H1 (cell line): ENCODE measurements at regions not wholly inside any gene's neighbourhood (a gene's known extent, or its start where the extent isn't known, plus 50 kb on each side); places are given as distances from the start of the nearest gene placed in this dataset.
"Not testable (repeated sequence)": the region's sequence is repeated elsewhere in the genome, so short reads cannot be mapped to it uniquely, and the experiment has no call there.

ENCODE experiments used
- CTCF ChIA-PET: fragments of 300-600 bp; sonication (Branson Sonifier 250); formaldehyde crosslinking; loops from one replicate; lab custom pipeline; 2021; ENCODE audit not compliant: partially characterized antibody; lab: Charles Lee
- POLR2A ChIA-PET: fragments of 300-600 bp; sonication (Branson Sonifier 250); formaldehyde crosslinking; loops from one replicate; lab custom pipeline; 2021; ENCODE audit warnings: inconsistent platforms; ENCODE audit not compliant: partially characterized antibody; lab: Charles Lee
- DNase-seq, 2 experiments: peaks; one replicate each; pipeline versions ENCODE4 v3.0.0 to v3.0.0-alpha.2; 2010 to 2022; ENCODE audit warnings: low spot score in 2 of 2, low read depth in 1 of 2, mixed read lengths in 1 of 2
- FAIRE-seq: peaks from 2 replicates; lab custom pipeline; 2011; peaks lifted over from hg19 to GRCh38; lab: Jason Lieb, UNC
- H2AFZ ChIP-seq: 2 replicates; pipeline ENCODE4 v1.8.1; 2012; ENCODE audit warnings: low read length, inconsistent platforms
- H2AK5ac ChIP-seq: 2 replicates; pipeline ENCODE4 v1.6.1; 2013; ENCODE audit warnings: low read depth, low read length
- H2BK120ac ChIP-seq: replicated peaks from 2 replicates; pipeline ENCODE3; 2013; ENCODE audit warnings: low read depth, low read length, inconsistent platforms
- H2BK12ac ChIP-seq: 2 replicates; pipeline ENCODE4 v1.6.1; 2013; ENCODE audit warnings: low read depth, low read length
- H2BK15ac ChIP-seq: 2 replicates; pipeline ENCODE4 v1.6.1; 2013; ENCODE audit warnings: low read length
- H2BK20ac ChIP-seq: 2 replicates; pipeline ENCODE4 v1.6.1; 2013; ENCODE audit warnings: low read length
- H2BK5ac ChIP-seq: 2 replicates; pipeline ENCODE4 v1.6.1; 2013; ENCODE audit warnings: low read depth, low read length
- H3K14ac ChIP-seq: 2 replicates; pipeline ENCODE4 v1.6.1; 2013; ENCODE audit warnings: inconsistent platforms; ENCODE audit not compliant: insufficient read length
- H3K18ac ChIP-seq: 2 replicates; pipeline ENCODE4 v1.6.1; 2013; ENCODE audit warnings: low read length; ENCODE audit errors: extremely low read depth
- H3K23ac ChIP-seq: 2 replicates; pipeline ENCODE4 v1.6.1; 2013; ENCODE audit warnings: inconsistent platforms; ENCODE audit not compliant: insufficient read length
- H3K23me2 ChIP-seq: 2 replicates; pipeline ENCODE4 v1.6.1; 2013; ENCODE audit warnings: low read depth, low read length
- H3K27ac ChIP-seq: 2 replicates; pipeline ENCODE4 v1.6.1; 2011; ENCODE audit warnings: low read depth, low read length, inconsistent platforms
- H3K27me3 ChIP-seq, 4 experiments: replicated peaks in 1 of 4; 1 replicate in 1 of 4; 2 replicates in 3 of 4; pipeline versions ENCODE4 v1.6.1 to v1.8.1; 2011 to 2013; ENCODE audit warnings: low read length in 3 of 4, mild to moderate bottlenecking in 3 of 4, inconsistent platforms in 2 of 4, mixed read lengths in 2 of 4, moderate library complexity in 1 of 4; ENCODE audit not compliant: control insufficient read depth in 3 of 4, insufficient read depth in 3 of 4; ENCODE audit errors: extremely low read depth in 1 of 4
- H3K36me3 ChIP-seq, 4 experiments: 2 replicates each; pipeline versions ENCODE4 v1.6.1 to v1.8.1; 2011 to 2013; ENCODE audit warnings: mild to moderate bottlenecking in 4 of 4, low read length in 3 of 4, moderate library complexity in 2 of 4, control low read depth in 1 of 4, inconsistent platforms in 1 of 4; ENCODE audit not compliant: insufficient read depth in 4 of 4, control insufficient read depth in 2 of 4
- H3K4ac ChIP-seq: replicated peaks from 2 replicates; pipeline ENCODE3; 2013; ENCODE audit warnings: low read length, low read depth, mixed read lengths, inconsistent platforms; ENCODE audit not compliant: insufficient read length
- H3K4me1 ChIP-seq, 4 experiments: replicated peaks in 1 of 4; 1 replicate in 1 of 4; 2 replicates in 3 of 4; pipeline versions ENCODE4 v1.6.1 to v1.8.1; 2011 to 2013; ENCODE audit warnings: low read length in 3 of 4, inconsistent platforms in 2 of 4, mixed read lengths in 1 of 4; ENCODE audit not compliant: insufficient read depth in 4 of 4, control insufficient read depth in 3 of 4
- H3K4me2 ChIP-seq, 2 experiments: 2 replicates each; pipeline versions ENCODE4 v1.6.1 to v1.8.1; 2011 to 2013; ENCODE audit warnings: low read depth in 2 of 2, low read length in 2 of 2, control low read depth in 1 of 2, inconsistent platforms in 1 of 2, mild to moderate bottlenecking in 1 of 2; ENCODE audit not compliant: insufficient read depth in 1 of 2
- H3K4me3 ChIP-seq, 4 experiments: fragments of 200-600, 300-600 bp in 1 of 4; sonication (generic), shearing (Covaris generic), sonication (Bioruptor Twin) in 1 of 4; 2 replicates each; pipeline versions ENCODE4 v1.5.1 to v1.8.1; 2011 to 2016; ENCODE audit warnings: low read length in 4 of 4, low read depth in 3 of 4, control low read depth in 2 of 4, inconsistent platforms in 2 of 4, mild to moderate bottlenecking in 2 of 4, mixed read lengths in 1 of 4, moderate library complexity in 1 of 4; ENCODE audit not compliant: insufficient read depth in 2 of 4; ENCODE audit errors: extremely low read depth in 1 of 4
- H3K56ac ChIP-seq: replicated peaks from 2 replicates; pipeline ENCODE3; 2013; ENCODE audit warnings: low read depth, mild to moderate bottlenecking, mixed read lengths, low read length, inconsistent platforms; ENCODE audit not compliant: insufficient read length
- H3K79me1 ChIP-seq: 2 replicates; pipeline ENCODE4 v1.6.1; 2013; ENCODE audit warnings: low read depth, low read length, control low read depth
- H3K79me2 ChIP-seq, 2 experiments: 2 replicates each; pipeline versions ENCODE4 v1.6.1 to v1.8.1; 2012 to 2013; ENCODE audit warnings: low read length in 2 of 2, mild to moderate bottlenecking in 2 of 2, inconsistent platforms in 1 of 2; ENCODE audit not compliant: insufficient read depth in 2 of 2, control insufficient read depth in 1 of 2
- H3K9ac ChIP-seq, 4 experiments: replicated peaks in 1 of 4; 1 replicate in 1 of 4; 2 replicates in 3 of 4; pipeline versions ENCODE4 v1.6.1 to v1.8.1; 2011 to 2013; ENCODE audit warnings: low read depth in 3 of 4, low read length in 3 of 4, control low read depth in 2 of 4, mild to moderate bottlenecking in 2 of 4, moderate library complexity in 2 of 4, inconsistent platforms in 1 of 4; ENCODE audit errors: extremely low read depth in 1 of 4
- H3K9me3 ChIP-seq, 2 experiments: 2 replicates each; pipeline versions ENCODE4 v1.6.1 to v1.8.1; 2012 to 2013; ENCODE audit warnings: mild to moderate bottlenecking in 2 of 2, moderate library complexity in 2 of 2, control low read depth in 1 of 2, inconsistent platforms in 1 of 2, low read depth in 1 of 2, low read length in 1 of 2, mixed read lengths in 1 of 2; ENCODE audit not compliant: insufficient read depth in 2 of 2
- H4K20me1 ChIP-seq, 2 experiments: replicated peaks in 1 of 2; 2 replicates each; pipeline versions ENCODE3 to v1.8.1; 2011 to 2013; ENCODE audit warnings: inconsistent platforms in 2 of 2, low read length in 2 of 2, mild to moderate bottlenecking in 1 of 2; ENCODE audit not compliant: insufficient read depth in 2 of 2, control insufficient read depth in 1 of 2
- H4K5ac ChIP-seq: 2 replicates; pipeline ENCODE4 v1.6.1; 2013; ENCODE audit warnings: low read length, low read depth, mixed read lengths, inconsistent platforms; ENCODE audit not compliant: insufficient read length
- H4K8ac ChIP-seq: 2 replicates; pipeline ENCODE4 v1.8.0; 2013; ENCODE audit warnings: mild to moderate bottlenecking, moderate library complexity, low read length, inconsistent platforms; ENCODE audit not compliant: insufficient read depth; ENCODE audit errors: extremely low read depth
- H4K91ac ChIP-seq: replicated peaks from 2 replicates; pipeline ENCODE3; 2013; ENCODE audit warnings: low read length, mixed read lengths, inconsistent platforms; ENCODE audit not compliant: insufficient read length
- RNF2 ChIP-seq: fragments of 200-900, 300-1000 bp; sonication (generic); IDR thresholded peaks from 2 replicates; pipeline ENCODE4 v1.7.1; 2016; ENCODE audit warnings: borderline replicate concordance, low read depth, mild to moderate bottlenecking, antibody characterized with exemption, low read length; ENCODE audit not compliant: poor library complexity, severe bottlenecking; ENCODE audit errors: missing control alignments
- WGBS, 2 experiments: shearing (Covaris generic) in 1 of 2; methylation state at CpG; one replicate each; pipeline versions ENCODE4 v1.1.6 to v1.1.7; 2013 to 2015; ENCODE audit warnings: low lambda C conversion rate in 2 of 2, mixed read lengths in 2 of 2, inconsistent platforms in 1 of 2, low coverage in 1 of 2, missing lambda C conversion rate in 1 of 2; ENCODE audit not compliant: insufficient replicate concordance in 2 of 2, insufficient coverage in 1 of 2, insufficient read length in 1 of 2; ENCODE audit errors: extremely low coverage in 1 of 2, missing lambda C conversion rate in 1 of 2; 5-methylcytosine and 5-hydroxymethylcytosine counted together

- TF ChIP-seq RNF2 = no peak
Observed at GRCh38 chr18:1849386-1849785, 721.9 kb downstream of the METTL4 start (continued).

GRCh38 chr18:1857281-1857680 is 714.0 kb downstream of the METTL4 start:
- H3K79me1 ChIP-seq, H3K23me2 ChIP-seq, POLR2A ChIA-PET, H4K91ac ChIP-seq, FAIRE-seq, DNase-seq, H3K27ac ChIP-seq, H3K14ac ChIP-seq, H2BK12ac ChIP-seq, H3K4me3 ChIP-seq, H2AFZ ChIP-seq, H3K9ac ChIP-seq, CTCF ChIA-PET, H2BK15ac ChIP-seq, H4K8ac ChIP-seq, H3K56ac ChIP-seq, H3K23ac ChIP-seq, H2BK120ac ChIP-seq, H2AK5ac ChIP-seq, H3K27me3 ChIP-seq, H4K5ac ChIP-seq, H3K4ac ChIP-seq, H3K4me2 ChIP-seq, H2BK20ac ChIP-seq, H3K18ac ChIP-seq, H2BK5ac ChIP-seq, H3K79me2 ChIP-seq, H3K36me3 ChIP-seq, H4K20me1 ChIP-seq, H3K9me3 ChIP-seq, H3K4me1 ChIP-seq: not testable (repeated sequence)
- WGBS, 2 experiments = 95% methylated on average over 2 of the region's 2 CpGs; no CpG with 5 or more reads in 1 of the 2 experiments
